Nephron (organoid): ENCODE measurements at regions not wholly inside any gene's neighbourhood (a gene's known extent, or its start where the extent isn't known, plus 50 kb on each side); places are given as distances from the start of the nearest gene placed in this dataset.

ENCODE experiments used
- H3K27ac Mint-ChIP-seq, 3 experiments: 2 replicates each; pipeline ENCODE4 v1.8.0; 2020; ENCODE audit warnings: mixed read lengths in 3 of 3, mild to moderate bottlenecking in 2 of 3, moderate library complexity in 1 of 3
- H3K27me3 Mint-ChIP-seq: 2 replicates; pipeline ENCODE4 v1.8.0; 2021; ENCODE audit warnings: low read depth, mild to moderate bottlenecking, moderate library complexity, mixed read lengths
- H3K36me3 Mint-ChIP-seq: 2 replicates; pipeline ENCODE4 v1.8.0; 2020; ENCODE audit warnings: low read depth, mixed read lengths
- H3K4me1 Mint-ChIP-seq: 2 replicates; pipeline ENCODE4 v1.8.0; 2020; ENCODE audit warnings: mixed read lengths
- H3K4me3 Mint-ChIP-seq, 3 experiments: 2 replicates each; pipeline ENCODE4 v1.8.0; 2020; ENCODE audit warnings: mild to moderate bottlenecking in 3 of 3, mixed read lengths in 3 of 3, moderate library complexity in 2 of 3
- H3K9me3 Mint-ChIP-seq: 2 replicates; pipeline ENCODE4 v1.8.0; 2020; ENCODE audit warnings: mixed read lengths
- TF ChIP-seq, protein P1 (sequence below), 3 experiments: fragments of 200-600 bp; sonication (generic); IDR thresholded peaks; one replicate each; pipeline ENCODE4 v1.5.0; 2021; ENCODE audit warnings: antibody characterized with exemption in 3 of 3; ENCODE audit not compliant: unreplicated experiment in 3 of 3

GRCh38 chr13:30093236-30093635, 214.1 kb downstream of the KATNAL1 start:
- H3K27ac Mint-ChIP-seq: no peak overlapping the region
- no peaks in the 10 kb centered on the region for H3K36me3 Mint-ChIP-seq
- no peak overlapping the region for H3K4me3 Mint-ChIP-seq
- H3K9me3 Mint-ChIP-seq: no peaks in the 10 kb centered on the region
- TF ChIP-seq, protein P1, sequence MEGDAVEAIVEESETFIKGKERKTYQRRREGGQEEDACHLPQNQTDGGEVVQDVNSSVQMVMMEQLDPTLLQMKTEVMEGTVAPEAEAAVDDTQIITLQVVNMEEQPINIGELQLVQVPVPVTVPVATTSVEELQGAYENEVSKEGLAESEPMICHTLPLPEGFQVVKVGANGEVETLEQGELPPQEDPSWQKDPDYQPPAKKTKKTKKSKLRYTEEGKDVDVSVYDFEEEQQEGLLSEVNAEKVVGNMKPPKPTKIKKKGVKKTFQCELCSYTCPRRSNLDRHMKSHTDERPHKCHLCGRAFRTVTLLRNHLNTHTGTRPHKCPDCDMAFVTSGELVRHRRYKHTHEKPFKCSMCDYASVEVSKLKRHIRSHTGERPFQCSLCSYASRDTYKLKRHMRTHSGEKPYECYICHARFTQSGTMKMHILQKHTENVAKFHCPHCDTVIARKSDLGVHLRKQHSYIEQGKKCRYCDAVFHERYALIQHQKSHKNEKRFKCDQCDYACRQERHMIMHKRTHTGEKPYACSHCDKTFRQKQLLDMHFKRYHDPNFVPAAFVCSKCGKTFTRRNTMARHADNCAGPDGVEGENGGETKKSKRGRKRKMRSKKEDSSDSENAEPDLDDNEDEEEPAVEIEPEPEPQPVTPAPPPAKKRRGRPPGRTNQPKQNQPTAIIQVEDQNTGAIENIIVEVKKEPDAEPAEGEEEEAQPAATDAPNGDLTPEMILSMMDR (IDR thresholded peaks at IDR 0.05; ENCODE audit: unreplicated experiment in 3 of 3): no peak
- no peaks in the 10 kb centered on the region for H3K4me1 Mint-ChIP-seq
- peaks cover 9% of the 10 kb centered on the region for H3K27me3 Mint-ChIP-seq

GRCh38 chr13:30091691-30092090, 215.7 kb downstream of the KATNAL1 start:
- H3K4me1 Mint-ChIP-seq: no peaks in the 10 kb centered on the region
- no peak overlapping the region for H3K4me3 Mint-ChIP-seq
- H3K27ac Mint-ChIP-seq: no peak overlapping the region
- TF ChIP-seq, protein P1 (IDR thresholded peaks at IDR 0.05; ENCODE audit: unreplicated experiment in 3 of 3): no peak
- H3K27me3 Mint-ChIP-seq: peaks cover 9% of the 10 kb centered on the region
- H3K9me3 Mint-ChIP-seq: no peaks in the 10 kb centered on the region
- H3K36me3 Mint-ChIP-seq: no peaks in the 10 kb centered on the region

DNA sequence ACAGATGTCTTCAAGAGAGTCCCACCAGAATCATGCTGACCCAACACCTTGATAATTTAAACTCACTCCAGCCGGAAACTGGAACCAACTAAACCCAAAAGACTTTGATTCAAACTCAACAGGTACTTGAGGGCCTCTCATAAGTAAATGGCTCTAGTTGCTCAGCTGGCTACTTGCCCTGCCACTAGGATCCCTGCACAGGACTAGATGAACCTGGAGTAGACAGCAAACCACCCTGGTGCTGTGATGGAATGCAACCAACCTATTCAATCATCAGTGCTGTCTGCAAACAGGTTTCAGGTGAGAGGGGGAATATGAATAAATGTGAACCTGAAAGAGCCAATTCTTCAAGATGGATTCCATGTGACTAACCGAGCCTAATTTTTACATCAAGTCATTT, 216.3 kb downstream of the KATNAL1 start:
- Mint-ChIP-seq H3K27ac (no peak overlapping the region), H3K4me1 (no peaks in the 10 kb centered on the region), H3K4me3 (no peak overlapping the region), H3K36me3 (peaks cover 3% of the 10 kb centered on the region), H3K9me3 (peaks cover 5% of the 10 kb centered on the region), H3K27me3 (peaks cover 7% of the 10 kb centered on the region)
- TF ChIP-seq, protein P1 (IDR thresholded peaks at IDR 0.05; ENCODE audit: unreplicated experiment in 3 of 3): no peak

- Mint-ChIP-seq H3K4me3 (no peak overlapping the region), H3K9me3 (peaks cover 17% of the 10 kb centered on the region), H3K27ac (no peak overlapping the region), H3K27me3 (no peaks in the 10 kb centered on the region), H3K36me3 (peaks cover 4% of the 10 kb centered on the region), H3K4me1 (no peaks in the 10 kb centered on the region)
- TF ChIP-seq, protein P1 (IDR thresholded peaks at IDR 0.05; ENCODE audit: unreplicated experiment in 3 of 3): no peak
These were observed 219.0 kb downstream of the KATNAL1 start for GRCh38 chr13:30088312-30088855.

DNA sequence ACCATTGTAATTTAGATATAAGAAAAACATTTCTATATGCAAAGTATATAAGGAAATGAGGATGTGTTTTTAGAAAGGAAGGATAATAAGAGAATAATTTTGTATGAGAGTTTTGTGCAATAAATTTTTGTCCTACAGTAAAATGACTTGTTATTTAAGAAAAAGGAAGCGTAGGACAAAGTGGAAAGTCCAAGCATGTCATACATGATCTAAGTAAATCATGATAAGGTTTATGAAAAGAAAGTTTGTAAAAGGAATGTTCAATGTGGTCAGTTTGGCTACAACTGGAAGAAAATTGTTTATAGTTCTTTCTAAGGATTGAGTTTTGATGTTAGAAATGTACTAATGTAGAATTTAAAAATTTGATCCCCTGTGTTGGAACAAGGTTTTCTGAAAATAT, 222.3 kb downstream of the KATNAL1 start:
- Mint-ChIP-seq H3K27me3 (peaks cover 6% of the 10 kb centered on the region), H3K4me1 (no peaks in the 10 kb centered on the region), H3K4me3 (no peak overlapping the region), H3K27ac (no peak overlapping the region), H3K9me3 (peaks cover 29% of the 10 kb centered on the region), H3K36me3 (peaks cover 4% of the 10 kb centered on the region)
- TF ChIP-seq, protein P1 (IDR thresholded peaks at IDR 0.05; ENCODE audit: unreplicated experiment in 3 of 3): no peak

- peaks cover 29% of the 10 kb centered on the region for H3K9me3 Mint-ChIP-seq
- TF ChIP-seq, protein P1 (IDR thresholded peaks at IDR 0.05; ENCODE audit: unreplicated experiment in 3 of 3): no peak
- H3K36me3 Mint-ChIP-seq: peaks cover 4% of the 10 kb centered on the region
- peaks cover 5% of the 10 kb centered on the region for H3K4me1 Mint-ChIP-seq
- H3K27me3 Mint-ChIP-seq: peaks cover 6% of the 10 kb centered on the region
- H3K27ac Mint-ChIP-seq: no peak overlapping the region
- H3K4me3 Mint-ChIP-seq: no peak overlapping the region
These were observed 225.0 kb downstream of the KATNAL1 start for GRCh38 chr13:30082391-30082790.
